ENCODE measurements at regions not wholly inside any gene's neighbourhood (a gene's known extent, or its start where the extent isn't known, plus 50 kb on each side); places are given as distances from the start of the nearest gene placed in this dataset.

- no peak overlapping the region for H3K4me3 ChIP-seq (ENCODE audit: low read depth, low read length)
- in situ Hi-C loops (cut with HindIII; ENCODE audit: low sequenced_read_pairs): no loop called here
- no peak for DNase-seq (ENCODE audit: low read depth)
- no peak for TF ChIP-seq CTCF (IDR thresholded peaks at IDR 0.05; ENCODE audit: low read depth, low read length, missing control alignments)
These were observed 136.2 kb upstream of the ZBTB40 start for GRCh38 chr1:22315315-22316078.

- in situ Hi-C loops (cut with HindIII; ENCODE audit: low sequenced_read_pairs): no loop called here
- TF ChIP-seq CTCF (IDR thresholded peaks at IDR 0.05; ENCODE audit: low read depth, low read length, missing control alignments): peak; percentile 55
- no peak for DNase-seq (ENCODE audit: low read depth)
- no peak overlapping the region for H3K4me3 ChIP-seq (ENCODE audit: low read depth, low read length)
These were observed 134.3 kb upstream of the ZBTB40 start for GRCh38 chr1:22317231-22317919.

GRCh38 chr1:22317920-22318243, 133.8 kb upstream of the ZBTB40 start:
- DNase-seq (ENCODE audit: low read depth): no peak
- in situ Hi-C loops (cut with HindIII; ENCODE audit: low sequenced_read_pairs): no loop called here

GRCh38 chr1:22318279-22318981, 133.2 kb upstream of the ZBTB40 start:
- no peak for TF ChIP-seq CTCF (IDR thresholded peaks at IDR 0.05; ENCODE audit: low read depth, low read length, missing control alignments)
- no peak overlapping the region for H3K4me3 ChIP-seq (ENCODE audit: low read depth, low read length)
- DNase-seq (ENCODE audit: low read depth): no peak
- in situ Hi-C loops (cut with HindIII; ENCODE audit: low sequenced_read_pairs): no loop called here

More at GRCh38 chr1:22317920-22318243, 133.8 kb upstream of the ZBTB40 start:
- H3K4me3 ChIP-seq (ENCODE audit: low read depth, low read length): no peak overlapping the region
- no peak for TF ChIP-seq CTCF (IDR thresholded peaks at IDR 0.05; ENCODE audit: low read depth, low read length, missing control alignments)

- in situ Hi-C loops (cut with HindIII; ENCODE audit: low sequenced_read_pairs): no loop called here
- TF ChIP-seq CTCF (IDR thresholded peaks at IDR 0.05; ENCODE audit: low read depth, low read length, missing control alignments): no peak
- DNase-seq (ENCODE audit: low read depth): no peak
- H3K4me3 ChIP-seq (ENCODE audit: low read depth, low read length): no peak overlapping the region
These were observed 132.0 kb upstream of the ZBTB40 start for GRCh38 chr1:22319608-22320007.

- H3K4me3 ChIP-seq (ENCODE audit: low read depth, low read length): no peak overlapping the region
- no peak for TF ChIP-seq CTCF (IDR thresholded peaks at IDR 0.05; ENCODE audit: low read depth, low read length, missing control alignments)
- in situ Hi-C loops (cut with HindIII; ENCODE audit: low sequenced_read_pairs): no loop called here
These were observed 130.9 kb upstream of the ZBTB40 start for GRCh38 chr1:22320587-22321344.

More at GRCh38 chr1:22320587-22321344, 130.9 kb upstream of the ZBTB40 start:
- DNase-seq (ENCODE audit: low read depth): no peak
